ENCODE measurements at regions not wholly inside any gene's neighbourhood (a gene's known extent, or its start where the extent isn't known, plus 50 kb on each side); places are given as distances from the start of the nearest gene placed in this dataset.

- in situ Hi-C loops (cut with MboI; ENCODE audit: low pct_ligation_motif_present in 1 of 4, low pct_unique_long_range_greater_than_20kb in 1 of 4, low sequenced_read_pairs in 3 of 4): loop anchor here in 1 of 4 donors (25.0 kb wide), 1 partner anchor 339 kb away; no protein-coding TSS in a partner anchor
- intact Hi-C loops (cut with DNase I; ENCODE audit: low total_unique reads): no loop called here
Observed at GRCh38 chr1:222123111-222123510, 381.2 kb upstream of the DUSP10 start.

GRCh38 chr1:222117809-222118208 lies 375.9 kb upstream of the DUSP10 start:
- TF ChIP-seq CTCF (IDR thresholded peaks at IDR 0.05) (no peak), EP300 (IDR thresholded peaks at IDR 0.05; ENCODE audit: low read depth) (no peak), POLR2A (IDR thresholded peaks at IDR 0.05) (no peak), POLR2AphosphoS5 (IDR thresholded peaks at IDR 0.05) (no peak)
- no peaks in the 10 kb centered on the region for H3K27me3 ChIP-seq
- no peak overlapping the region for H3K27ac ChIP-seq
- DNase-seq: no peak
- no peaks in the 10 kb centered on the region for H3K4me1 ChIP-seq
- in situ Hi-C loops (cut with MboI; ENCODE audit: low pct_ligation_motif_present in 1 of 4, low pct_unique_long_range_greater_than_20kb in 1 of 4, low sequenced_read_pairs in 3 of 4): loop anchor here in 1 of 4 donors (25.0 kb wide), 1 partner anchor 344 kb away; no protein-coding TSS in a partner anchor
- 78 to 90% methylated on average over 1 to 2 of the region's 2 CpGs for WGBS, 2 donors (ENCODE audit: low coverage in 1 of 2)
- H3K9me3 ChIP-seq: no peaks in the 10 kb centered on the region
- no peak overlapping the region for H3K4me3 ChIP-seq
- no peaks in the 10 kb centered on the region for H3K36me3 ChIP-seq
- intact Hi-C loops (cut with DNase I; ENCODE audit: low total_unique reads): no loop called here

More at GRCh38 chr1:222123111-222123510, 381.2 kb upstream of the DUSP10 start:
- 73 to 82% methylated on average over 2 of the region's 2 CpGs for WGBS, 2 donors (ENCODE audit: low coverage in 1 of 2)
- TF ChIP-seq EP300 (IDR thresholded peaks at IDR 0.05; ENCODE audit: low read depth) (no peak), POLR2AphosphoS5 (IDR thresholded peaks at IDR 0.05) (no peak), POLR2A (IDR thresholded peaks at IDR 0.05) (no peak), CTCF (IDR thresholded peaks at IDR 0.05) (no peak)
- no peak overlapping the region for H3K27ac ChIP-seq
- no peaks in the 10 kb centered on the region for H3K9me3 ChIP-seq
- no peak for DNase-seq
- no peaks in the 10 kb centered on the region for H3K4me1 ChIP-seq
- no peaks in the 10 kb centered on the region for H3K27me3 ChIP-seq
- no peaks in the 10 kb centered on the region for H3K36me3 ChIP-seq
- no peak overlapping the region for H3K4me3 ChIP-seq

- DNase-seq: no peak
- WGBS, 2 donors (ENCODE audit: low coverage in 1 of 2): 60 to 66% methylated on average over 3 of the region's 3 CpGs
- Histone ChIP-seq H3K9me3 (no peaks in the 10 kb centered on the region), H3K4me1 (no peaks in the 10 kb centered on the region), H3K4me3 (no peak overlapping the region), H3K27ac (no peak overlapping the region), H3K27me3 (no peaks in the 10 kb centered on the region), H3K36me3 (no peaks in the 10 kb centered on the region)
- intact Hi-C loops (cut with DNase I; ENCODE audit: low total_unique reads) (no loop called here), in situ Hi-C loops (cut with MboI; ENCODE audit: low pct_ligation_motif_present in 1 of 4, low pct_unique_long_range_greater_than_20kb in 1 of 4, low sequenced_read_pairs in 3 of 4) (loop anchor here in 1 of 4 donors (25.0 kb wide), 1 partner anchor 348 kb away; no protein-coding TSS in a partner anchor)
- TF ChIP-seq POLR2A (IDR thresholded peaks at IDR 0.05): no peak
- TF ChIP-seq POLR2AphosphoS5 (IDR thresholded peaks at IDR 0.05): no peak
- no peak for TF ChIP-seq CTCF (IDR thresholded peaks at IDR 0.05)
- TF ChIP-seq EP300 (IDR thresholded peaks at IDR 0.05; ENCODE audit: low read depth): no peak
Observed at GRCh38 chr1:222114536-222115156, 372.8 kb upstream of the DUSP10 start.

- no peak for DNase-seq
- H3K27me3 ChIP-seq: no peaks in the 10 kb centered on the region
- TF ChIP-seq POLR2AphosphoS5 (IDR thresholded peaks at IDR 0.05) (no peak), CTCF (IDR thresholded peaks at IDR 0.05) (no peak), POLR2A (IDR thresholded peaks at IDR 0.05) (no peak), EP300 (IDR thresholded peaks at IDR 0.05; ENCODE audit: low read depth) (no peak)
- H3K4me3 ChIP-seq: no peak overlapping the region
- intact Hi-C loops (cut with DNase I; ENCODE audit: low total_unique reads): no loop called here
- no peaks in the 10 kb centered on the region for H3K9me3 ChIP-seq
- no peaks in the 10 kb centered on the region for H3K36me3 ChIP-seq
- peaks cover 0 to 4% (median 0%) of the 10 kb centered on the region in 4 donors for H3K4me1 ChIP-seq
- 41 to 79% methylated on average over 3 to 4 of the region's 4 CpGs for WGBS, 2 donors (ENCODE audit: low coverage in 1 of 2)
- in situ Hi-C loops (cut with MboI; ENCODE audit: low pct_ligation_motif_present in 1 of 4, low pct_unique_long_range_greater_than_20kb in 1 of 4, low sequenced_read_pairs in 3 of 4): loop anchor here in 2 of 4 donors (10.0 to 25.0 kb wide), 2 partner anchors 345 to 352 kb away; no protein-coding TSS in a partner anchor
- no peak overlapping the region for H3K27ac ChIP-seq
Observed at GRCh38 chr1:222109836-222110235, 367.9 kb upstream of the DUSP10 start.
